H1 (cell line): ENCODE measurements at regions not wholly inside any gene's neighbourhood (a gene's known extent, or its start where the extent isn't known, plus 50 kb on each side); places are given as distances from the start of the nearest gene placed in this dataset.

Source experiments
- CTCF ChIP-seq, 3 experiments: IDR thresholded peaks; 1 replicate in 2 of 3; 2 replicates in 1 of 3; pipeline versions ENCODE4 v1.5.1 to v1.6.1; 2011; ENCODE audit warnings: low read length in 3 of 3, mild to moderate bottlenecking in 3 of 3, inconsistent platforms in 2 of 3, low read depth in 1 of 3, moderate library complexity in 1 of 3; ENCODE audit not compliant: insufficient read depth in 1 of 3; ENCODE audit errors: control extremely low read depth in 1 of 3
- PHF8 ChIP-seq: fragments of 200-600 bp; sonication (generic); conservative IDR thresholded peaks from 2 replicates; pipeline ENCODE4 v1.7.1; 2012; ENCODE audit warnings: low read depth, mild to moderate bottlenecking, inconsistent platforms, low read length, moderate library complexity
- POLR2A ChIP-seq, 2 experiments: IDR thresholded peaks; 1 replicate in 1 of 2; 2 replicates in 1 of 2; pipeline ENCODE4 v1.6.1; 2011; ENCODE audit warnings: low read depth in 2 of 2, low read length in 2 of 2, mild to moderate bottlenecking in 2 of 2; ENCODE audit errors: control extremely low read depth in 1 of 2
- SIN3A ChIP-seq, 2 experiments: IDR thresholded peaks in 1 of 2; conservative IDR thresholded peaks in 1 of 2; 2 replicates each; pipeline ENCODE4 v1.6.1; 2011 to 2012; ENCODE audit warnings: low read length in 2 of 2, improper control_type of control experiment in 1 of 2, low read depth in 1 of 2, mild to moderate bottlenecking in 1 of 2
- SP1 ChIP-seq: IDR thresholded peaks from 2 replicates; pipeline ENCODE4 v1.6.1; 2011; ENCODE audit warnings: low read depth, low read length
- ZNF274 ChIP-seq: IDR thresholded peaks from 2 replicates; pipeline ENCODE4 v1.7.0; 2012; ENCODE audit warnings: low read length, borderline replicate concordance; ENCODE audit errors: extremely low read depth

GRCh38 chr1:29641921-29642320, 405.6 kb downstream of the PTPRU start:
- TF ChIP-seq CTCF (IDR thresholded peaks at IDR 0.05; ENCODE audit: control extremely low read depth in 1 of 3, insufficient read depth in 1 of 3, low read depth in 1 of 3, low read length in 3 of 3) (no peak), POLR2A (IDR thresholded peaks at IDR 0.05; ENCODE audit: control extremely low read depth in 1 of 2, low read depth in 2 of 2, low read length in 2 of 2) (no peak), SIN3A (conservative IDR thresholded peaks at IDR 0.05 in 1 of 2, IDR thresholded peaks at IDR 0.05 in 1 of 2; ENCODE audit: low read depth in 1 of 2, low read length in 2 of 2) (no peak), PHF8 (no peak), SP1 (no peak), ZNF274 (no peak)
